ENCODE measurements at regions not wholly inside any gene's neighbourhood (a gene's known extent, or its start where the extent isn't known, plus 50 kb on each side); places are given as distances from the start of the nearest gene placed in this dataset.

GRCh38 chr2:11074246-11074820 lies 80.9 kb upstream of the SLC66A3 start:
- TF ChIP-seq POLR2A (IDR thresholded peaks at IDR 0.05): no peak
- TF ChIP-seq CTCF (IDR thresholded peaks at IDR 0.05): no peak

Data from thyroid gland (tissue), 4 donors.